Peyer's patch (tissue), 4 donors: ENCODE measurements at regions not wholly inside any gene's neighbourhood (a gene's known extent, or its start where the extent isn't known, plus 50 kb on each side); places are given as distances from the start of the nearest gene placed in this dataset.

ENCODE experiments used
- CTCF ChIP-seq, 6 experiments: fragments of 450-650 bp in 4 of 6; fragments of 200-600 bp in 2 of 6; sonication (generic) in 1 of 6; IDR thresholded peaks; one replicate each; pipeline ENCODE4 v1.5.1; 2017 to 2019; ENCODE audit warnings: antibody characterized with exemption in 6 of 6, mild to moderate bottlenecking in 3 of 6, moderate library complexity in 1 of 6
- POLR2A ChIP-seq, 2 donors: fragments of 450-650 bp; IDR thresholded peaks; one replicate each; pipeline ENCODE4 v1.5.1; 2017; ENCODE audit warnings: antibody characterized with exemption in 2 of 2, mild to moderate bottlenecking in 2 of 2, moderate library complexity in 2 of 2

GRCh38 chr2:204237416-204237815 is 300.9 kb downstream of the ICOS start:
- no peak for TF ChIP-seq CTCF (IDR thresholded peaks at IDR 0.05)
- TF ChIP-seq POLR2A (IDR thresholded peaks at IDR 0.05): no peak
